Kidney (tissue), 13 donors: ENCODE measurements at regions not wholly inside any gene's neighbourhood (a gene's known extent, or its start where the extent isn't known, plus 50 kb on each side); places are given as distances from the start of the nearest gene placed in this dataset.

Experiments
- DNase-seq, 5 donors: peaks; one replicate each; pipeline ENCODE4 v3.0.0-alpha.2; 2013 to 2020
- FAIRE-seq: peaks from 2 replicates; lab custom pipeline; 2012; peaks lifted over from hg19 to GRCh38; lab: Jason Lieb, UNC
- H3K27ac ChIP-seq, 2 donors: one replicate each; pipeline ENCODE4 v1.7.0; 2013; ENCODE audit warnings: low read depth in 2 of 2, low read length in 2 of 2, inconsistent platforms in 1 of 2
- H3K27me3 ChIP-seq: one replicate; pipeline ENCODE4 v1.7.1; 2013; ENCODE audit warnings: low read length, inconsistent platforms; ENCODE audit not compliant: control insufficient read depth, insufficient read depth
- H3K36me3 ChIP-seq, 3 donors: one replicate each; pipeline versions ENCODE4 v1.7.0 to v1.7.1; 2013; ENCODE audit warnings: low read length in 3 of 3, control low read depth in 1 of 3, inconsistent platforms in 1 of 3; ENCODE audit not compliant: insufficient read depth in 3 of 3, control insufficient read depth in 2 of 3
- H3K4me1 ChIP-seq, 3 donors: one replicate each; pipeline versions ENCODE4 v1.7.0 to v1.7.1; 2013; ENCODE audit warnings: low read length in 3 of 3, inconsistent platforms in 1 of 3, low read depth in 1 of 3; ENCODE audit not compliant: control insufficient read depth in 2 of 3, insufficient read depth in 2 of 3
- H3K4me3 ChIP-seq, 3 donors: one replicate each; pipeline versions ENCODE4 v1.7.0 to v1.8.1; 2013; ENCODE audit warnings: low read length in 3 of 3, control low read depth in 1 of 3, inconsistent platforms in 1 of 3
- H3K9ac ChIP-seq, 3 donors: one replicate each; pipeline versions ENCODE4 v1.7.0 to v1.7.1; 2013; ENCODE audit warnings: low read length in 3 of 3, control low read depth in 1 of 3, inconsistent platforms in 1 of 3
- H3K9me3 ChIP-seq, 3 donors: one replicate each; pipeline versions ENCODE4 v1.7.0 to v1.7.1; 2013; ENCODE audit warnings: low read length in 3 of 3, control low read depth in 1 of 3, inconsistent platforms in 1 of 3; ENCODE audit not compliant: control insufficient read depth in 2 of 3, insufficient read depth in 1 of 3
- CTCF ChIP-seq: IDR thresholded peaks from 3 replicates; pipeline ENCODE4 v1.5.1; 2012; ENCODE audit warnings: mild to moderate bottlenecking, moderate library complexity, borderline replicate concordance; ENCODE audit not compliant: insufficient read depth; ENCODE audit errors: extremely low read depth
- intact Hi-C: fragments of 100-400 bp; cut with DNase I; formaldehyde crosslinking; loops from one replicate; pipeline ENCODE4 v1.11.1; 2022
- donor health status: control.
- donor health status: control.
- donor health status: control.
- donor health status: control.
- donor health status: control.
- donor health status: DM: yes; HTN: yes; CAD: no.
- donor health status: Normal renal cell carcinoma (clear cell type).

DNA sequence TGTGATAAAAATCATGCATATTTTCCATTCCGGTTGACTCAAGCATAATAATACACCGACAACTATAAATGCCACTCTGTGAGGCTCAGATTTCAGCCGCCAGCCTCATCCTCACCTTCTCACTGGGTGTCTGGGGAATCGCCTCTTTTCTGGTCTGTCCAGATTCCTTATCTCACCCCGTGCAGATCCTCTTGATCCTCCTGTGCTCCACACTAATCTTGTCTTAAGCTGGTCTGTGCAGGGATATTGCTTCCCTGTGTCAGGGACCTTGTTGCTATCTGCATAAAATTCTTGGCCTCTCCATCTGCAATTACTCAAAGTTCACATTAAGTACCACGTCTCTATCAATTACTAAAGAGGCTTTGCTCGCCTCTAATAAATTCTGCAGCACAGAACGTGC is 116.6 kb upstream of the SPACA7 start:
- Histone ChIP-seq H3K4me1 (no peaks in the 10 kb centered on the region), H3K4me3 (no peak overlapping the region), H3K9me3 (no peaks in the 10 kb centered on the region), H3K9ac (no peak overlapping the region), H3K27me3 (no peaks in the 10 kb centered on the region), H3K27ac (no peak overlapping the region), H3K36me3 (no peaks in the 10 kb centered on the region)
- FAIRE-seq: no peak
- no peak for TF ChIP-seq CTCF
- no peak for DNase-seq
- intact Hi-C loops: no loop called here

GRCh38 chr13:112260108-112261055 is 115.8 kb upstream of the SPACA7 start:
- Histone ChIP-seq H3K9ac (no peak overlapping the region), H3K9me3 (no peaks in the 10 kb centered on the region), H3K36me3 (no peaks in the 10 kb centered on the region), H3K27ac (no peak overlapping the region), H3K27me3 (no peaks in the 10 kb centered on the region), H3K4me3 (no peak overlapping the region), H3K4me1 (no peaks in the 10 kb centered on the region)
- DNase-seq (peak in 1 of 5 donors; percentile 43), FAIRE-seq (no peak)
- no peak for TF ChIP-seq CTCF
- intact Hi-C loops: no loop called here

DNA sequence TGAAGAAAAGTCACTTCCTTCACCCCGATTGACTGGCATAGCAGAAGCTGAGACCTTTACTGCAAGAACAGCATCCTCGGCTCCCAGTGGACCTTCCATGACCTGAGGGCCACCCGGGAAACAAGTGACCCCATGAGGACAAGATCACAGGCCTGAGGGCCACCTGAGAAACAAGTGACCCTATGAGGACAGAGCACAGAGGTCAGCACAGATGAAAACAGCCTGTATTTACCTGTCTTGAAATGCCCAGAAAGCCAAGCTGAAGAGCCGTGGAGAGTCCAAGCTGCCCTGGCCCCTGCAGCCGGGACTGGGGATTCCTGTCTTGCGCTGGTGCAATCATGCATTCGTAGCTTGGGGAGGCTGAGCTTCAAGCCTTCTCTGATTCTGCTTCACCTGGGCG is 114.2 kb upstream of the SPACA7 start:
- DNase-seq (no peak), FAIRE-seq (no peak)
- H3K4me3 ChIP-seq: no peak overlapping the region
- H3K9ac ChIP-seq: no peak overlapping the region
- H3K27ac ChIP-seq: no peak overlapping the region
- intact Hi-C loops: no loop called here
- no peak for TF ChIP-seq CTCF
- no peaks in the 10 kb centered on the region for H3K27me3 ChIP-seq
- no peaks in the 10 kb centered on the region for H3K9me3 ChIP-seq
- no peaks in the 10 kb centered on the region for H3K36me3 ChIP-seq
- H3K4me1 ChIP-seq: no peaks in the 10 kb centered on the region

- no peak for TF ChIP-seq CTCF
- Histone ChIP-seq H3K36me3 (no peaks in the 10 kb centered on the region), H3K4me3 (no peak overlapping the region), H3K4me1 (no peaks in the 10 kb centered on the region), H3K27ac (no peak overlapping the region), H3K27me3 (no peaks in the 10 kb centered on the region), H3K9ac (no peak overlapping the region), H3K9me3 (no peaks in the 10 kb centered on the region)
- DNase-seq (peak in 1 of 5 donors; percentile 36), FAIRE-seq (no peak)
- intact Hi-C loops: no loop called here
Measured at GRCh38 chr13:112263152-112263551, 113.0 kb upstream of the SPACA7 start.
